H9 (cell line): ENCODE measurements at regions not wholly inside any gene's neighbourhood (a gene's known extent, or its start where the extent isn't known, plus 50 kb on each side); places are given as distances from the start of the nearest gene placed in this dataset.

ENCODE experiments used
- DNase-seq: peaks from one replicate; pipeline ENCODE4 v3.0.0-alpha.2; 2017
- H2AFZ ChIP-seq: one replicate; pipeline ENCODE4 v1.6.1; 2013; ENCODE audit warnings: mild to moderate bottlenecking, low read length, control low read depth, moderate library complexity
- H2AK5ac ChIP-seq: 2 replicates; pipeline ENCODE4 v1.6.1; 2013; ENCODE audit warnings: low read length, control low read depth, mixed read lengths; ENCODE audit not compliant: insufficient read length
- H2BK120ac ChIP-seq: one replicate; pipeline ENCODE4 v1.6.1; 2013; ENCODE audit warnings: low read depth, mild to moderate bottlenecking, low read length, control low read depth, inconsistent platforms; ENCODE audit not compliant: poor library complexity, severe bottlenecking
- H2BK12ac ChIP-seq: 2 replicates; pipeline ENCODE4 v1.6.1; 2013; ENCODE audit warnings: low read length, control low read depth, mixed read lengths, low read depth; ENCODE audit not compliant: insufficient read length
- H2BK15ac ChIP-seq: 2 replicates; pipeline ENCODE4 v1.6.1; 2013; ENCODE audit warnings: low read depth, low read length, control low read depth
- H2BK20ac ChIP-seq: one replicate; pipeline ENCODE4 v1.6.1; 2013; ENCODE audit warnings: low read depth, mild to moderate bottlenecking, low read length, control low read depth, inconsistent platforms; ENCODE audit not compliant: poor library complexity, severe bottlenecking
- H2BK5ac ChIP-seq: 2 replicates; pipeline ENCODE4 v1.6.1; 2013; ENCODE audit warnings: low read length, control low read depth, mixed read lengths; ENCODE audit not compliant: insufficient read length
- H3K14ac ChIP-seq: 2 replicates; pipeline ENCODE4 v1.6.1; 2013; ENCODE audit warnings: low read length, control low read depth; ENCODE audit not compliant: insufficient read depth
- H3K18ac ChIP-seq: 2 replicates; pipeline ENCODE4 v1.6.1; 2013; ENCODE audit warnings: low read depth, mild to moderate bottlenecking, mixed read lengths, low read length, control low read depth; ENCODE audit not compliant: insufficient read length
- H3K23ac ChIP-seq: 2 replicates; pipeline ENCODE4 v1.6.1; 2013; ENCODE audit warnings: low read length, control low read depth, mixed read lengths, low read depth; ENCODE audit not compliant: insufficient read length
- H3K23me2 ChIP-seq: 2 replicates; pipeline ENCODE4 v1.6.1; 2013; ENCODE audit warnings: low read depth, mild to moderate bottlenecking, mixed read lengths, low read length, control low read depth; ENCODE audit not compliant: insufficient read length, poor library complexity, severe bottlenecking
- H3K27ac ChIP-seq: 2 replicates; pipeline ENCODE4 v1.5.1; 2013; ENCODE audit warnings: low read length, control low read depth, mixed read lengths, low read depth; ENCODE audit not compliant: insufficient read length
- H3K27me3 ChIP-seq: 2 replicates; pipeline ENCODE4 v1.6.1; 2013; ENCODE audit warnings: low read length, control low read depth, inconsistent platforms; ENCODE audit not compliant: insufficient read depth
- H3K4ac ChIP-seq: 2 replicates; pipeline ENCODE4 v1.6.1; 2013; ENCODE audit warnings: low read depth, mild to moderate bottlenecking, control low read depth, inconsistent platforms, low read length, moderate library complexity
- H3K4me1 ChIP-seq: 2 replicates; pipeline ENCODE4 v1.6.1; 2013; ENCODE audit warnings: low read length, control low read depth, inconsistent platforms; ENCODE audit not compliant: insufficient read depth
- H3K4me2 ChIP-seq: 2 replicates; pipeline ENCODE4 v1.6.1; 2013; ENCODE audit warnings: low read length, control low read depth, mixed read lengths; ENCODE audit not compliant: insufficient read length, insufficient read depth
- H3K56ac ChIP-seq: 2 replicates; pipeline ENCODE4 v1.6.1; 2013; ENCODE audit warnings: low read depth, mild to moderate bottlenecking, mixed read lengths, low read length, control low read depth; ENCODE audit not compliant: insufficient read length
- H3K79me1 ChIP-seq: 2 replicates; pipeline ENCODE4 v1.6.1; 2013; ENCODE audit warnings: low read depth, mild to moderate bottlenecking, moderate library complexity, low read length, control low read depth, inconsistent platforms; ENCODE audit not compliant: insufficient read depth, poor library complexity, severe bottlenecking
- H3K79me2 ChIP-seq: 2 replicates; pipeline ENCODE4 v1.6.1; 2013; ENCODE audit warnings: low read length, control low read depth, inconsistent platforms; ENCODE audit not compliant: insufficient read depth
- H3K9ac ChIP-seq: 2 replicates; pipeline ENCODE4 v1.6.1; 2013; ENCODE audit warnings: low read length, control low read depth, mixed read lengths; ENCODE audit not compliant: insufficient read length; ENCODE audit errors: extremely low read depth
- H3K9me3 ChIP-seq: one replicate; pipeline ENCODE4 v1.6.1; 2013; ENCODE audit warnings: low read depth, low read length, inconsistent platforms; ENCODE audit not compliant: control insufficient read depth
- H3T11ph ChIP-seq: one replicate; pipeline ENCODE4 v1.6.1; 2013; ENCODE audit warnings: mild to moderate bottlenecking, low read length, control low read depth, inconsistent platforms
- H4K20me1 ChIP-seq: one replicate; pipeline ENCODE4 v1.6.1; 2013; ENCODE audit not compliant: control insufficient read depth, insufficient read length, insufficient read depth
- H4K5ac ChIP-seq: 2 replicates; pipeline ENCODE4 v1.6.1; 2013; ENCODE audit warnings: low read depth, mild to moderate bottlenecking, mixed read lengths, low read length, control low read depth; ENCODE audit not compliant: insufficient read length
- H4K8ac ChIP-seq: replicated peaks from 2 replicates; pipeline ENCODE4 v1.6.1; 2013; ENCODE audit warnings: low read length, control low read depth, mixed read lengths, low read depth; ENCODE audit not compliant: insufficient read length
- H4K91ac ChIP-seq: 2 replicates; pipeline ENCODE4 v1.6.1; 2013; ENCODE audit warnings: low read depth, mild to moderate bottlenecking, moderate library complexity, mixed read lengths, low read length, control low read depth; ENCODE audit not compliant: insufficient read length
- H3K27ac Mint-ChIP-seq, 3 experiments: 2 replicates in 2 of 3; 3 replicates in 1 of 3; pipeline ENCODE4 v1.8.0; 2020 to 2021; ENCODE audit warnings: mixed read lengths in 3 of 3, mild to moderate bottlenecking in 1 of 3, moderate library complexity in 1 of 3
- H3K27me3 Mint-ChIP-seq: 2 replicates; pipeline ENCODE4 v1.8.0; 2021; ENCODE audit warnings: low read depth, mild to moderate bottlenecking, moderate library complexity, mixed read lengths
- H3K36me3 Mint-ChIP-seq, 3 experiments: 2 replicates in 2 of 3; 3 replicates in 1 of 3; pipeline ENCODE4 v1.8.0; 2020 to 2021; ENCODE audit warnings: low read depth in 3 of 3, mixed read lengths in 3 of 3; ENCODE audit not compliant: insufficient read depth in 1 of 3
- H3K4me1 Mint-ChIP-seq, 2 experiments: 2 replicates each; pipeline ENCODE4 v1.8.0; 2020; ENCODE audit warnings: mixed read lengths in 2 of 2
- H3K4me3 Mint-ChIP-seq, 2 experiments: 2 replicates in 1 of 2; 3 replicates in 1 of 2; pipeline ENCODE4 v1.8.0; 2020 to 2021; ENCODE audit warnings: mild to moderate bottlenecking in 2 of 2, mixed read lengths in 2 of 2, moderate library complexity in 1 of 2
- H3K9me3 Mint-ChIP-seq, 2 experiments: 2 replicates in 1 of 2; 3 replicates in 1 of 2; pipeline ENCODE4 v1.8.0; 2020; ENCODE audit warnings: mild to moderate bottlenecking in 2 of 2, mixed read lengths in 2 of 2, moderate library complexity in 1 of 2
- WGBS: extraction: QIAGEN DNeasy Blood & Tissue Kit; methylation state at CpG from one replicate; pipeline ENCODE4 v1.1.7; 2013; ENCODE audit warnings: missing lambda C conversion rate, low lambda C conversion rate, mixed read lengths; ENCODE audit not compliant: insufficient read length; ENCODE audit errors: extremely low coverage; 5-methylcytosine and 5-hydroxymethylcytosine counted together
- TF ChIP-seq, protein P1 (sequence below): fragments of 200-600 bp; sonication (generic); conservative IDR thresholded peaks from 3 replicates; pipeline ENCODE4 v1.8.0; 2021; ENCODE audit warnings: antibody characterized with exemption, mild to moderate bottlenecking

- H3K27ac ChIP-seq, result no peak overlapping the region
- no peak overlapping the region for H3K23ac ChIP-seq
- peaks cover 2% of the 10 kb centered on the region; the same call in 1 of the 2 replicates for H3K27me3 ChIP-seq
- H3K9me3 ChIP-seq, result no peaks in the 10 kb centered on the region
- H3K9ac ChIP-seq, result no peak overlapping the region
- no peak overlapping the region for H3K18ac ChIP-seq
- H4K91ac ChIP-seq, result no peak overlapping the region
- no peak overlapping the region for H4K5ac ChIP-seq
- H4K20me1 ChIP-seq, result no peaks in the 10 kb centered on the region
- DNase-seq, result no peak
- H2BK12ac ChIP-seq, result no peak overlapping the region
- H3K79me2 ChIP-seq, result peaks cover 2% of the 10 kb centered on the region; the same call in 1 of the 2 replicates
- no peak overlapping the region for H3K4ac ChIP-seq
- no peak overlapping the region for H4K8ac ChIP-seq
- no peaks in the 10 kb centered on the region for H3K23me2 ChIP-seq
- no peak overlapping the region for H3K14ac ChIP-seq
- H2BK20ac ChIP-seq, result no peak overlapping the region
- H2BK5ac ChIP-seq, result no peak overlapping the region
- Mint-ChIP-seq H3K9me3 (no peaks in the 10 kb centered on the region), H3K4me1 (peaks cover 10 to 21% of the 10 kb centered on the region in 2 experiments), H3K4me3 (no peak overlapping the region), H3K36me3 (peaks cover 0 to 19% (median 15%) of the 10 kb centered on the region in 3 experiments; a peak in 4 of 7 replicates), H3K27ac (peak overlapping the region in 1 of 3 experiments; percentile 58; a peak in 1 of 7 replicates), H3K27me3 (no peaks in the 10 kb centered on the region)
- TF ChIP-seq, protein P1, sequence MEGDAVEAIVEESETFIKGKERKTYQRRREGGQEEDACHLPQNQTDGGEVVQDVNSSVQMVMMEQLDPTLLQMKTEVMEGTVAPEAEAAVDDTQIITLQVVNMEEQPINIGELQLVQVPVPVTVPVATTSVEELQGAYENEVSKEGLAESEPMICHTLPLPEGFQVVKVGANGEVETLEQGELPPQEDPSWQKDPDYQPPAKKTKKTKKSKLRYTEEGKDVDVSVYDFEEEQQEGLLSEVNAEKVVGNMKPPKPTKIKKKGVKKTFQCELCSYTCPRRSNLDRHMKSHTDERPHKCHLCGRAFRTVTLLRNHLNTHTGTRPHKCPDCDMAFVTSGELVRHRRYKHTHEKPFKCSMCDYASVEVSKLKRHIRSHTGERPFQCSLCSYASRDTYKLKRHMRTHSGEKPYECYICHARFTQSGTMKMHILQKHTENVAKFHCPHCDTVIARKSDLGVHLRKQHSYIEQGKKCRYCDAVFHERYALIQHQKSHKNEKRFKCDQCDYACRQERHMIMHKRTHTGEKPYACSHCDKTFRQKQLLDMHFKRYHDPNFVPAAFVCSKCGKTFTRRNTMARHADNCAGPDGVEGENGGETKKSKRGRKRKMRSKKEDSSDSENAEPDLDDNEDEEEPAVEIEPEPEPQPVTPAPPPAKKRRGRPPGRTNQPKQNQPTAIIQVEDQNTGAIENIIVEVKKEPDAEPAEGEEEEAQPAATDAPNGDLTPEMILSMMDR, result no peak
- H3K4me1 ChIP-seq, result peaks cover 2% of the 10 kb centered on the region; the same call in 1 of the 2 replicates
- no peak overlapping the region for H2AK5ac ChIP-seq
- H2BK15ac ChIP-seq, result no peak overlapping the region
- H3K56ac ChIP-seq, result no peak overlapping the region
- WGBS, result no CpG with 5 or more reads among the region's 4 CpGs
- no peak overlapping the region for H2AFZ ChIP-seq
- no peak overlapping the region for H3T11ph ChIP-seq
- H3K4me2 ChIP-seq, result no peak overlapping the region
- no peaks in the 10 kb centered on the region for H3K79me1 ChIP-seq
- no peak overlapping the region for H2BK120ac ChIP-seq
These were observed 57.4 kb upstream of the RMP24 start for GRCh38 chr18:35915056-35915455.
